Thoracic aorta (tissue), 2 donors: ENCODE measurements at regions not wholly inside any gene's neighbourhood (a gene's known extent, or its start where the extent isn't known, plus 50 kb on each side); places are given as distances from the start of the nearest gene placed in this dataset.

Experiments
- ATAC-seq: fragments of 150-250 bp; one replicate; pipeline ENCODE4 v1.8.0; 2017; ENCODE audit warnings: low read depth; ENCODE audit not compliant: insufficient number of reproducible peaks, low FRiP score
- DNase-seq: peaks from one replicate; pipeline ENCODE4 v3.0.0-alpha.2; 2020; ENCODE audit warnings: low spot score
- H3K27ac ChIP-seq, 2 donors: fragments of 200-600 bp; sonication (generic); 1 replicate in 1 of 2; 2 replicates in 1 of 2; pipeline ENCODE4 v1.5.1; 2016; ENCODE audit warnings: mild to moderate bottlenecking in 2 of 2, moderate library complexity in 2 of 2
- H3K27me3 ChIP-seq: fragments of 200-600 bp; sonication (generic); replicated peaks from 2 replicates; pipeline ENCODE4 v1.6.0; 2016; ENCODE audit warnings: mild to moderate bottlenecking; ENCODE audit not compliant: insufficient read depth
- H3K36me3 ChIP-seq: fragments of 200-600 bp; sonication (generic); one replicate; pipeline ENCODE4 v1.5.1; 2016
- H3K4me1 ChIP-seq, 2 donors: fragments of 200-600 bp; sonication (generic); 1 replicate in 1 of 2; 2 replicates in 1 of 2; pipeline versions ENCODE4 v1.5.1 to v1.6.0; 2016; ENCODE audit warnings: low read depth in 2 of 2, mild to moderate bottlenecking in 1 of 2; ENCODE audit not compliant: control insufficient read depth in 1 of 2
- H3K4me3 ChIP-seq: fragments of 200-600 bp; sonication (generic); 2 replicates; pipeline ENCODE4 v1.5.1; 2016; ENCODE audit warnings: mild to moderate bottlenecking
- H3K9me3 ChIP-seq: fragments of 200-600 bp; sonication (generic); 2 replicates; pipeline ENCODE4 v1.5.1; 2016
- CTCF ChIP-seq: fragments of 200-600 bp; sonication (generic); IDR thresholded peaks from one replicate; pipeline ENCODE4 v1.5.1; 2019; ENCODE audit warnings: antibody characterized with exemption

- Histone ChIP-seq H3K4me3 (no peak overlapping the region), H3K9me3 (no peaks in the 10 kb centered on the region), H3K27ac (no peak overlapping the region), H3K4me1 (no peaks in the 10 kb centered on the region), H3K27me3 (no peaks in the 10 kb centered on the region), H3K36me3 (no peaks in the 10 kb centered on the region)
- ATAC-seq (no peak), DNase-seq (no peak)
- TF ChIP-seq CTCF = no peak
Observed at GRCh38 chr14:31952573-31952972, 124.5 kb upstream of the ARHGAP5 start.

- no peak for TF ChIP-seq CTCF
- ATAC-seq = no peak
Observed at GRCh38 chr14:31953210-31953609, 123.9 kb upstream of the ARHGAP5 start.

GRCh38 chr14:31954991-31955390 lies 122.1 kb upstream of the ARHGAP5 start:
- H3K9me3 ChIP-seq = no peaks in the 10 kb centered on the region
- H3K36me3 ChIP-seq = no peaks in the 10 kb centered on the region
- no peak overlapping the region for H3K4me3 ChIP-seq
- H3K27ac ChIP-seq = no peak overlapping the region
- no peak for TF ChIP-seq CTCF
- H3K27me3 ChIP-seq = no peaks in the 10 kb centered on the region
- no peaks in the 10 kb centered on the region for H3K4me1 ChIP-seq
- DNase-seq (no peak), ATAC-seq (no peak)

More at GRCh38 chr14:31953210-31953609, 123.9 kb upstream of the ARHGAP5 start:
- Histone ChIP-seq H3K27ac (no peak overlapping the region), H3K27me3 (no peaks in the 10 kb centered on the region), H3K36me3 (no peaks in the 10 kb centered on the region), H3K9me3 (no peaks in the 10 kb centered on the region), H3K4me3 (no peak overlapping the region), H3K4me1 (no peaks in the 10 kb centered on the region)
- no peak for DNase-seq

- Histone ChIP-seq H3K4me1 (no peaks in the 10 kb centered on the region), H3K4me3 (no peak overlapping the region), H3K9me3 (no peaks in the 10 kb centered on the region), H3K27ac (no peak overlapping the region), H3K36me3 (no peaks in the 10 kb centered on the region), H3K27me3 (no peaks in the 10 kb centered on the region)
- ATAC-seq (no peak), DNase-seq (no peak)
- TF ChIP-seq CTCF = no peak
Observed at GRCh38 chr14:31955936-31956579, 121.0 kb upstream of the ARHGAP5 start.

GRCh38 chr14:31957565-31957964 lies 119.5 kb upstream of the ARHGAP5 start:
- Histone ChIP-seq H3K27me3 (no peaks in the 10 kb centered on the region), H3K4me1 (no peaks in the 10 kb centered on the region), H3K36me3 (no peaks in the 10 kb centered on the region), H3K9me3 (no peaks in the 10 kb centered on the region), H3K4me3 (no peak overlapping the region), H3K27ac (no peak overlapping the region)
- TF ChIP-seq CTCF = no peak
- DNase-seq (no peak), ATAC-seq (no peak)
